Right renal cortex interstitium (tissue), 3 donors: ENCODE measurements at regions not wholly inside any gene's neighbourhood (a gene's known extent, or its start where the extent isn't known, plus 50 kb on each side); places are given as distances from the start of the nearest gene placed in this dataset.
"Not testable (repeated sequence)": the region's sequence is repeated elsewhere in the genome, so short reads cannot be mapped to it uniquely, and the experiment has no call there.

Experiments used
- DNase-seq, 3 donors: peaks; one replicate each; pipeline ENCODE4 v3.0.0-alpha.2; 2013; ENCODE audit warnings: low read depth in 3 of 3, low spot score in 2 of 3

- DNase-seq, result no peak
Measured at GRCh38 chrX:44785652-44786051, 58.2 kb upstream of the DUSP21 start.

DNA sequence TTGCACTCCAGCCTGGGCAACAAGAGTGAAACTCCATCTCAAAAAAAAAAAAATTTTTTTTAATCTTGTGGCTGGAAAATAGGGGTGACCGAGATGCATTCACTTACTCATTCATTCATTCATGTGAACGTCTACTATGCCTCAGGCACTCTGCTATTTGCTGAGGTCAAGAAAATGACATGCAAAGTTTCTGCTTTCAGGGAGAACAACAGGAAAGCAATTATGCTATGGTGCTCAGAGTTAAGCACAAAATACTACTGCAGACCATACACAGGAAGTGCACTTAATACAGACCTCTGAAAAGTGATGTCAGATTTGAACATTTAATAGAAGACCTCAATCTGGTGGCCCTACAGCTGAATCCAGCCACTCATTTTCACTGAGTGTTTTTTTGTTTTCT, 59.6 kb upstream of the DUSP21 start:
- no peak for DNase-seq

DNA sequence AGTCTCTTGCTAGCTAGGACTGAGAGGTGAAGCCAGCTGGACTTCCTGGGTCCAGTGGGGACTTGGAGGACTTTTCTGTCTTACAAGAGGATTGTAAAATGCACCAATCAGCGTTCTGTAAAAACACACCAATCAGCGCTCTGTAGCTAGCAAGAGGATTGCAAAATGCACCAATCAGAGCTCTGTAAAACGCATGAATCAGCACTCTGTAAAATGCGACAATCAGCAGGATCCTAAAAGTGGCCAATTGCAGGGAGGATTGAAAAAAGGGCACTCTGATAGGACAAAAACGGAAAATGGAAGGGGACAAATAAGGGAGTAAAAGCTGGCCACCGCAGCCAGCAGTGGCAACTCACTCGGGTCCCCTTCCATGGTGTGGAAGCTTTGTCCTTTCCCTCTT, 65.6 kb upstream of the DUSP21 start:
- no peak for DNase-seq

DNA sequence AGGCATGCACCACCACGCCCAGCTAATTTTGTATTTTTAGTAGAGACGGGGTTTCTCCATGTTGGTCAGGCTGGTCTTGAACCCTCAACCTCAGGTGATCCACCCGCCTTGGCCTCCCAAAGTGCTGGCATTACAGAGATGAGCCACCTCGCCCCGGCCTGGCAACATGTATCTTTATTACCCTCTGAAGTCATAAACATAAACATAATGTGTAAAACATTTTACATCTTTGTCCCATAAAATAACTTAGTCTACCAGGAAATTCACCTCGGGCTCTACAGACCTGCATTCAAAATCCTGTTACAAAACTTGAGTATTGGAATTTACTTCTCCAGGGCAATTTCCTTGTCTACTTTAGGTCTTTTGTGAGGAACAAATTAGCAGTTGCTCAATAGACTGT, 68.1 kb upstream of the DUSP21 start:
- DNase-seq, result no peak

GRCh38 chrX:44774066-44774465, 69.8 kb upstream of the DUSP21 start:
- DNase-seq, result not testable (repeated sequence)

GRCh38 chrX:44770121-44770520, 73.7 kb upstream of the DUSP21 start:
- no peak for DNase-seq

- no peak for DNase-seq
Measured at GRCh38 chrX:44767308-44767707, 76.5 kb upstream of the DUSP21 start.

GRCh38 chrX:44765556-44765955, 78.3 kb upstream of the DUSP21 start:
- DNase-seq, result no peak

DNA sequence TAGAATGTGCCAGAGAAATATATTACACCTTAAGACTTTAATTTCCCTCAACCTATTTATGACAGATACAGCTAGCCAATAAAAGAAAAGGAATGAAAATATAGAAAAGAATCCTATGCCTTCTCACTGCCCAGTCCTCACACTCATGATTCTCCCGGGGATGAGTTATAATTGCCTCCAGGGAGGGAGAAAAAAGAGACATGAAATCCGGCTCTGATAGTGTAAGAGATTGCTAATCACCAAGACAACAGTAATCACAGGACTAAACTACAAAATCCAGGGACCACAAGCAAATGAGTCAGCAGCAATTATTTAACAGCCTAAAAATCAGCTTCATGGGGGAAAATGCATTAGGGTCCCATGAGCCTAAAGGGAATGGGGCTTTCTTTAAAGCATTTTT, 95.9 kb upstream of the DUSP21 start:
- no peak for DNase-seq

DNA sequence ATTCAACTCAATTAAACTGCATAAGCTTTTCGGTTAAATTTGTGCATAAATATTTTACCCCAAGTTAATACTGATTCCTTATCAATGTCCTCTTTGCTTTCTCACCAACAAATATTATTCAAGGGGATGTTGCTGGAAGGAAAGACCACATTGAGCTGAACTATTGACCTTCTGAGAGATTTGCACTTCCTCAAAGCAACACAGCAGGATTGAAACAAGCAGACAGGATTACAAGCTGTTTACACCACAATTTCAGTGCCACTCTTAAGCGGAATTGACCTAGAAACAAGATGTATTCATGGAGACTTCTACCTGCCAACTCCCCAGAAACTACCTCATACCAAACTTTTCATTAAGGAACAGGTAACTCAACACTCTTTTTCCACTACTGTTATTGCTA, 96.5 kb upstream of the DUSP21 start:
- DNase-seq, result no peak

DNA sequence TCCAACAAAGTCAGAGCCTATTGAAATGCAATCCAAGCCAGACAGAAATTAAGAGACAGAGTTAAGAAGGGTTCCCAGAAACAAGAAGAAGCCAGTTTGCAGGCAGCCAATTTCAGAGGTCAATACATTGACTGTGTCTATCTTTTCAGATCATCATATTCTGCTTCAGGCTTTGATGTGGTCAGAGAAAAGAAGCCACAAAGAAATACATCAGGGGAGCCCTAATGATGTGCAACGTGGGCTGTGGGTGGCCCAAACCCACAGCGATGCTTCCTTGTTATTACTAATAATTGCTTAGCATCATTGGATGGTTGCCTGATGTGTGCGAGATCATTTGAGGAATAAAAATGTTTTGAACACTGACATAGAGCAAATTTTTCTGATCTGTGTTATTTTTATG, 99.0 kb upstream of the DUSP21 start:
- no peak for DNase-seq

GRCh38 chrX:44742480-44743155, 101.2 kb upstream of the DUSP21 start:
- no peak for DNase-seq

- not testable (repeated sequence) for DNase-seq
Measured at GRCh38 chrX:44741859-44742258, 102.0 kb upstream of the DUSP21 start.

DNA sequence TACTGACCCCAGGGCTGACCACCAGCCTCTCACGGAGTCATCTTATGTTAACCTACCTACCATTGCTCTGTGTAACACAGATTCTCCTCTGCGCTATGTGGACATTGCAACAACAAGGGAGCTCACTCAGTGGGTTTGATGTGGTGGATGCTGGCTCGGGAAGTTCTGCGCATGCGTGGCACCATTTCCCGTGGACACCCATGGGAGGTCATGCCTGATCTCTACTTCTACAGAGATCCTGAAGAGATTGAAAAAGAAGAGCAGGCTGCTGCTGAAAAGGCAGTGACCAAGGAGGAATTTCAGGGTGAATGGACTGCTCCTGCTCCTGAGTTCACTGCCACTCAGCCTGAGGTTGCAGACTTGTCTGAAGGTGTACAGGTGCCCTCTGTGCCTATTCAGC, 102.4 kb upstream of the DUSP21 start:
- not testable (repeated sequence) for DNase-seq

DNA sequence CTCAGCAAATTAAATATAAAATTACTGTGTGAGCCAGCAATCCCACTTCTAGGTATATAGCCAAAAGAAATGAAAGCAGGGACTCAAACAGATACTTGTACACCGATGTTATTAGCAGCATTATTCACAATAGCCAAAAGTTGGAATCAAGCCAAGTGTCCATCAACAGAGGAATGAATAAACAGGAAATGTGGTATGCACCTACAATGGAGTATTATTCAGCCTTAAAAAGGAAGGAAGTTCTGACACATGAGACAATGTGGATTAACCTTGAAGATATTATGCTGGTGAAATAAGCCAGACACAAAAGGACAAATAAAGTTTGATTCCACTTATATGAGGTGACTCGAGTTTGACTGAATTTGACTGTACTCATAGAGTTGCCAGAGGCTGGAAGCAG, 108.3 kb upstream of the DUSP21 start:
- no peak for DNase-seq

DNA sequence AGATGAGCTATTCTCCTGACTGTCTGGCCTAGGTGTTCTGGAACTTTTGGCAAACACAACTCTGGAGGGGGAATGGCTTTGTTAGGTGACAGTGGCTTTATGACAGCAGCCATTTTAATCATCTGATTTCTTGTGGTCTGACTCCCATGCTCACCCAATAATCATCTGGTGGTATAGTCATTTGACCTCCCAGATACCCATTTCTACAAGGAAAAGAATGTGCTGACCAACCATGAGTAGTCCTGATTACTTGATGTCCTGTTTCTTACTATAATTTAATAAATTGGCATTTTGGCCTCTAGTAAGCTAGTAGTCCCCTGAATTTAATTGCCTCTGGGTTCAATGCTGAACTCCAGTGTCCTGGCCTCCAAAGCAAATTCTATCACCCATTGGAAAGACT, 109.9 kb upstream of the DUSP21 start:
- DNase-seq, result no peak

- no peak for DNase-seq
Measured at GRCh38 chrX:44731160-44731559, 112.7 kb upstream of the DUSP21 start.

DNA sequence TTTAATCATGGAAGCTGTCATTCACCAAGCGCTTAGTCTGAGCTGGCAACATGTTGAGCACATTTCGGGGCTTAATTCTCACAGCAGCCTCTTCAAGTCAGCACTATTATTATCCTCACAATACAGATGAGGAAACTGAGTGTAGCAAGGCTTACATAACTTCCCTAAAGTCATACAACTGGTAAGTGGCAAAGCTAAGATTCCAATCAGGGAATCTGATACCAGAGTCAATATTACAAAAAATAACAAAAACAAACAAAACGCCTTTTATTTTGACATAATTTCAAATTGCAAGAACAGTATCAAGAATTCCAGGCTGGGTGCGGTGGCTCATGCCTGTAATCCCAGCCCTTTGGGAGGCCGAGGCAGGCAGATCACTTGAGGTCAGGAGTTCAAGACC, 120.4 kb upstream of the DUSP21 start:
- no peak for DNase-seq

DNA sequence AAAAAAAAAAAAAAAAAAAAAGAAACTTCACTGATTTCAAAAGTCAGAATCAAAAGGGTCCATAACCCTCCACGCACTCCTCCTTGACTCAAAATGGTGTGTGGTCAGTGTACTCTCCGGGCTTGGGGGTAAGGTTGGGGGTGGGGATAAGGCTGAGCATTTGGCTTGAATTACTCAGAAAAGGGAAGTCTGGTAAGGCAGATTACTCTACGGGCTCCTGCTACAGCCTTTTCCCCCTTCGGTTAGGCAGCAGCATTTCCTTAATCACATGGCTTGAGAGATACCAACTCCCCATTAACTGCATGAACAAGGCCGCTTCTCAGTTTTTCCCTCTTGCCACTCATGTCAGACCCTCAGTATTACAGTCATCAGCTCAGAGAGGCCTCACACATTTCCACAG, 135.4 kb upstream of the DUSP21 start:
- DNase-seq, result no peak

GRCh38 chrX:44705817-44706551, 137.8 kb upstream of the DUSP21 start:
- DNase-seq, result no peak

GRCh38 chrX:44698357-44698756, 145.5 kb upstream of the DUSP21 start:
- no peak for DNase-seq

DNA sequence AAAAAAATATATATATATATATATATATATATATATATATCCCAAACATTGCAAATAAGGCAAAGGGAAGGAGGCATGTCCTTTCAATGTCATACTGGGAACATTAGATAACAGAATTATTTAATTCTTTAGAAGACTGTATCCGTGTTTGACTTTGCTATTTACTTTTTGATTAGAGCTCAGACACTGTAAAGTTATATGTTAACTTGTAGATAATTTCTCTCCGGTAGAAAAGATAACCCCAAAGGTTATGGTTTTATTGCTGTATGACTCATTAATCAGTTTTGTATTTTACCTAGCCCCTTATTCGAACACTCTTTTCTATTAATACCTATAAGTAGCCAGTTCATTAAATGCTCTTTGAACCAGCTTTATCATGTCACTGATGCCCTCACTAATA, 150.6 kb upstream of the DUSP21 start:
- no peak for DNase-seq

DNA sequence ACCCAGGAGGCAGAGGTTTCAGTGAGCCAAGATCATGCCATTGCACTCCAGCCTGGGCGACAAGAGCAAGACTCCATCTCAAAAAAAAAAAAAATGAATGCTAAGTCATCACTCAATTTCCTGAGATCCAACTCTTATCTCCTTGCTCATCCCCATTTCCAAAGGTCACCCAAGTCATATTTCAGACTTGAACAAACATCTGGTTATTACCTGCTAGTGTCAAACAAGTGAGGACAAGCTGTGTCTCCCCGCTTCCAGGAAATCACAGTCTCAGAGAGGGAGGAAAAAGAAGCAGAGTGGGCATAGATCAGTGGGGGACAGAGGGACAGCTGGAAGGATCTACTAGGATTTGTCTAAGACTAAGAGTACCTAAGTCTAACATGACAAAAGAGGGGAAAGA, 147.5 kb upstream of the FUNDC1 start:
- no peak for DNase-seq
